Caki2 (cell line): ENCODE measurements at regions not wholly inside any gene's neighbourhood (a gene's known extent, or its start where the extent isn't known, plus 50 kb on each side); places are given as distances from the start of the nearest gene placed in this dataset.
"Not testable (repeated sequence)": the region's sequence is repeated elsewhere in the genome, so short reads cannot be mapped to it uniquely, and the experiment has no call there.

Experiments used
- DNase-seq: peaks from one replicate; pipeline ENCODE4 v3.0.0-alpha.2; 2015; ENCODE audit warnings: low read depth
- in situ Hi-C: cut with HindIII; loops from 2 replicates; pipeline ENCODE4 v1.10.0; 2016; ENCODE audit warnings: low sequenced_read_pairs, low pct_unique_long_range_greater_than_20kb, mixed read lengths

- DNase-seq: no peak
- in situ Hi-C loops: no loop called here
Observed at GRCh38 chr5:110812639-110813038, 73.8 kb downstream of the SLC25A46 start.

DNA sequence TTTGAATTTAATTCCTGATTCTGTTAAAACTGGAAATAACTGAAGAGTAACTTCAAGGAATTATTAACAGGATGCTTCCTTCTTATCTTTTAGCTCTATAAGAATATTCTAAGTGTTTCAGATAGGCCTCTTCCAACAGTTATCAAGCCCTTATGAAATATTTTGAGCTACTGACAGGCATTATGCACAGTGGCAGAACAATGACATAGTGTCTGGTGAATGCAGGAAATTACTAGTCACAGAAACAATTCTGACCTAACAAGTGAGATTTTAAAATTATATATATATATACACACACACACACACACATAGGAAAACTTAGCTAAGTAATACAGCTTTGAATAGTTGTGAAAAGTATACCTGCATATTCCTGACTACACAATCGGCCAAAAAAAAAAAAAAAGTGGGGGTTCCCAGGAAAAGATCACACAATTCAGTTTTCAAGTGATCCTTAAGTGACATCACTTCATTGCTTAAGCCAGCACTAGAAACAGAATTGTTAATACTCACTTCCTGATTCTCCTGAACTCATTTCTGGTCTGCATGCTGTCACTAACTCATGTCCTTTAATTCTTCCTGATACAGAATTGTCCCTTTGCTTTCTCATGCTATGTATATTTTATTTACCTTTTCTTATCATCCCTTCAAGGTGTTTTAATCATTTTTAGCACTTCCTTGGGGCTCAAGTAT lies 77.3 kb downstream of the SLC25A46 start:
- no peak for DNase-seq
- in situ Hi-C loops: no loop called here

DNA sequence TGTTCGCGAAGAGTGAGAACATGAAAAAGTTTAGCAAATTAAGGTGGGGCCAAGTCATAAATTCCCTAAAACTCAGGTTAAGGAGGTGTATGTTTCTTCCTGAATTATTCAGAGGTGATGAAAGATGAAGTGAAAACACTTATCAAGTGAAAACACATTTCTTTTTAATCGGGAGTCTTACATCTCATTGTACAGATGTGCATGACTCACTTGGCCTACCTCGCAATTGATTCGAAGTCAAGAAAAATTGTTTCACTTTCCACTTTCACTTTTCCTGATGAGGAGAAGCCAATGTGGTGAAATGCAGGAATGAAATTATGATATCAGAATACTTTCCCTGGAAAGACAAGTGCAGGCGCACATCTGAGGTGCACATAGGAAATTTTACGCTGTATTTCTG lies 78.7 kb downstream of the SLC25A46 start:
- DNase-seq: no peak
- in situ Hi-C loops: no loop called here

DNA sequence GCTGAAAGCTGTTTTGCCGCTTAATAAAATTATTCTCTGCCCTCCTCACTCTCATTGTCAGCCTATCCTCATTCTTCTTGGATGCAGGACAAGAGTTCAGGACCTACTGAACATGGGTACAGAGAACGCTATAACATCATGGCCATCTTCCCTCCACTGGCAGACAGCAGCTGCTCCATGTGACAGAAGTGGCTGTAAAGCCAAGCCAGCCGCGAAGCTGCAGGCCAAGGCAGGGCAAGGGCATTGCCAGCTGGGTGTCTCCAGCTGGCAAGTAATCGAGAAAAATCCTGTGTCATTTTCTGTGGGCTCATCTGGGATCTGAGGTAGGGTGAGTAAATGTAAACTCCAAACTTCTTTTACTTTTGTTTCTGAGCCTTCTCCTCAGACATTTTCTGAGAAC lies 84.8 kb downstream of the SLC25A46 start:
- in situ Hi-C loops: no loop called here
- no peak for DNase-seq

DNA sequence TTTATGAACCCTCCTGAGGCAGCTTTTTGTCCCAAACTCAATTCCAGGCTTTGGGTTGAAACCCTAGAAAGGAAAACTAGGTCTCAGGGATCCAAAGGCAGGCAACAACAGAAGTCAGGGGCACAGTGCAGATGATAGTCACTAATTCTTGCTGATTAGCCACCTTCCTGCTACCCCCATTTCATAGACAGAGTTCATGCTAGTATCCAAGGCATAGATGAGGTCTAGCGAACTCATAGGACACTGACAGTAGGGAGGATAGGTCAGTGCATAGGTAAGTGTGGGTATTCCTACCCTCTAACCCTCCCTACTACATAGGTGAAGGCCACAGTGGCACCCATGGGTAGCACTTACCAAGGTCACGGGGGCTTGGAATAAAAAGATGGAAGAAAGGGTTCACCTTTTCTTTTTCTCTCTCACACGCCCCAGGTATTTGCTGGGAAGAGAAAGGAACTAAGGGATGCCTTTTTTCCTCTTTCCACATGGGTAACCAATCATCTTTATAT lies 86.2 kb downstream of the SLC25A46 start:
- no peak for DNase-seq
- in situ Hi-C loops: no loop called here

GRCh38 chr5:110832683-110833082 lies 93.9 kb downstream of the SLC25A46 start:
- in situ Hi-C loops: no loop called here
- DNase-seq: no peak

GRCh38 chr5:110834933-110835332 lies 96.1 kb downstream of the SLC25A46 start:
- in situ Hi-C loops: not testable (repeated sequence)

DNA sequence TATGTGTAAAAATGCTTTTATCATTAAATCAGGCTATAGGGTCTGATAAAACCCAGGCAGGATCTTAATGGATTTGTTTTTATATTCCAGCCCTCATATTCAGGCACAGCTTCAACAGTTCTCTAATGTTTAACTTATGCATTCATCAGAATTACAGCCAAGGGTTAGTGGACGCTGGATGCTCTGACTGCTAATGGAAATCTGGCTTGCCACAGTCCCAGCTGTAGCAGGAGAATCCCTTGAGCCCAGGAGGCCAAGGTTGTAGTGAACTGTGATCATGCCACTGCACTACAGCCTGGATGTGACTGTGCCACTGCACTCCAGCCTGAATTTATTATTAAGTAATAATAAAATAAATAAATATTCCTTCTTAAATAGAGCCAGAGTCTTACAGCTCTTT lies 98.0 kb downstream of the SLC25A46 start:
- DNase-seq: no peak
- in situ Hi-C loops: no loop called here

More at GRCh38 chr5:110834933-110835332, 96.1 kb downstream of the SLC25A46 start:
- not testable (repeated sequence) for DNase-seq

DNA sequence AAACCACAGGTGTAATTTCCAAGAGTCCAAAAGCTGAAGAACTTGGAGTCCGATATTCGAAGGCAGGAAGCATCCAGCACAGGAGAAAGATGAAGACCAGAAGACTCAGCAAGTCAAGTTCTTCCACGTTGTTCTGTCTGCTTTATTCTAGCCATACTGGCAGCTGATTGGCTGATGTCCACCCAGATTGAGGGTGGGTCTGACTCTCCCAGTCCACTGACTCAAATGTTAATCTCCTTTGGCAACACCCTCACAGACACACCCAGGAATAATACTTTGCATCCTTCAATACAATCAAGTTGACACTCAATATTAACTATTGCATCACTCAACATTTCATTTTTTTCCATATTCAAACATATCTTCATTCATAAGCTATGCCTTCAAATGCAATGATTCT lies 99.5 kb downstream of the SLC25A46 start:
- DNase-seq, in situ Hi-C loops: not testable (repeated sequence)

- in situ Hi-C loops: no loop called here
- no peak for DNase-seq
Observed at GRCh38 chr5:110838961-110839360, 100.2 kb downstream of the SLC25A46 start.

- in situ Hi-C loops: no loop called here
- DNase-seq: no peak
Observed at GRCh38 chr5:110840347-110840960, 101.6 kb downstream of the SLC25A46 start.

DNA sequence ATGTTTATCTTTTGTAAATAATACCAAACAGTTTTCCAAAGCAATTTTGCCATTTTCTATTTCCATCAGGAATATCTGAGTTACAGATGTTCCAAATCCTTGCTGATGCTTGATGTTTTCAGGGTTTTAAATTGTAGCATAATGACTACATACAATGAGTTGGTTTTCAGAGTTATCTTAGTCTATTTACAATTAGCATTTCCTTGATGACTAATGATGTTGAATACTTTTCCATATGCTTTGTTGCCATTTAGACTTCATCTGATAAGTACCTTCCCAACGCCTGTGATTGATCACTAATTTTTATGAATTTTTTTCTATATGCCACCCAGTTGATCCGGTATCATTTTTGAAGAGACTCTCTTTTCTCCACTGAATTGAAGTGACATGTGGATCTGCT lies 102.3 kb downstream of the SLC25A46 start:
- in situ Hi-C loops: no loop called here
- no peak for DNase-seq

DNA sequence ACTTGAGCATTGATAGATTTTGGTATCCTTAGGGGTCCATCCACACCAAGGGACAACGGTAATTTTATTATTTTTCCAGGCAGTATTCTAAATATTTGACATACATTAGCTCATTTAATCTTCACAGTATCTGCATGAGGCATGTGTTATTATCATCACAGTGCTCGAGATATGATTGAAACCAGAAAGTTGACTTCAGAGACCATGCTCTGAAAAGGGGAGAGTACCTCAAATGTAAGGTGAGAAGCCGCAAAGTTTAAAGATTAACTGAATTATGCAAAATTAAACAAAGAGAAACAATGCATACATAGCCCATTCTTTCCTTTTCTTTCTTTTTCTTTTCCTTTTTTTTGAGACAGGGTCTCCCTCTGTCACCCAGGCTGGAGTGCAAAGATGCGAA lies 104.1 kb downstream of the SLC25A46 start:
- in situ Hi-C loops: no loop called here
- DNase-seq: no peak

DNA sequence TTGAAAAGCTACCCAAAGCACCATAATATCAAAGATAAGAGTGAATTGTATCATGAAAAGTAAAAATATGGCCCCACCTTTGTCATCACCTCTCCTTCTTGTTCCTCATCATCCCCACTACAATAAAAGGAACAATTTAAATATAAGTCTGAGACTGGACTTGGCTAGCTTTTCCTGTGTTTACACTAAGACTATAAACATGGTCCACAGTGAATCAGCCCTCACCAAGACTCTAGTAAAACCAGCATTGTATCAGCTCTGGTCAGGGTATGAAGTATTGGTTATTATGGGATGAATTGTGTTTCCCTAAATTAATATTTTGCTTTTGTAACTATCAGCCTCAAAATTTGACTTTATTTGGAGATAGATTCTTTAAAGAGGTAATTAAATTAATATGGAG lies 105.4 kb downstream of the SLC25A46 start:
- in situ Hi-C loops: no loop called here

GRCh38 chr5:110846398-110847001 lies 107.7 kb downstream of the SLC25A46 start:
- DNase-seq: no peak
- in situ Hi-C loops: no loop called here

More for the DNA sequence above, 105.4 kb downstream of the SLC25A46 start:
- no peak for DNase-seq

- no peak for DNase-seq
- in situ Hi-C loops: no loop called here
Observed at GRCh38 chr5:110851357-110851756, 112.5 kb downstream of the SLC25A46 start.

DNA sequence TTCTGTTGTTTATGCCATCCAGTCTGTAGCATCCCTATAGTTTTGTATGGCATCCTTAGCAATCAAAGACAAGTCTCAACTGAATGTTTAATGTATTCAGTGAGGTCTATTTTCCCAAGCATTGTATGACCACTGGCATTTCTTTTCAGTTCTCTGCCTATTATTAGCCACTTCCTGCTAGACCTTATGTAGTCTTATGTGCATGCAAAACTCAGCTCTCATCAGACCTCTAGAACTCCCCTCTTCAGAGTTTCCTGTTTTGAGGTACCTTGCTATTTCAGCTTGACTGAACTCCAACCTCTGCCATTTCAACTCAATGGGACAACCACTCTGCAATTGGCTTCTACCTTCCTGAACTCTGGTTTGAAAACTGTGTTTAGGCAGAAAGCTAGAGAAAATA lies 113.2 kb downstream of the SLC25A46 start:
- no peak for DNase-seq
- in situ Hi-C loops: no loop called here

- in situ Hi-C loops: no loop called here
- DNase-seq: no peak
Observed at GRCh38 chr5:110852541-110852940, 113.7 kb downstream of the SLC25A46 start.

- in situ Hi-C loops: no loop called here
- DNase-seq: no peak
Observed at GRCh38 chr5:110853267-110853666, 114.5 kb downstream of the SLC25A46 start.
